GM12878 (cell line): ENCODE measurements at regions not wholly inside any gene's neighbourhood (a gene's known extent, or its start where the extent isn't known, plus 50 kb on each side); places are given as distances from the start of the nearest gene placed in this dataset.

Source experiments
- ATAC-seq: fragments of 200-7000 bp; cut with Tn5 transposase; 3 replicates; pipeline ENCODE4 v1.9.1; 2020; ENCODE audit warnings: mild to moderate bottlenecking, moderate library complexity
- BruUV-seq: library from RNA; stranded (reverse); fragments of 400-500 nt; replicated peaks from 2 replicates; lab custom pipeline; 2021; lab: Mats Ljungman, UMichigan
- CTCF ChIA-PET: fragments of 300-600 bp; sonication (Branson Sonifier 250); formaldehyde crosslinking; extraction: SDS; loops from one replicate; lab custom pipeline; 2021; ENCODE audit warnings: inconsistent platforms; lab: Yijun Ruan, JAX
- POLR2A ChIA-PET: fragments of 350-600 bp; formaldehyde crosslinking; extraction: SDS; loops from one replicate; lab custom pipeline; 2021; ENCODE audit warnings: inconsistent platforms; lab: Charles Lee
- RAD21 ChIA-PET: fragments of 300-600 bp; sonication (Branson Sonifier 250); formaldehyde crosslinking; loops from one replicate; lab custom pipeline; 2023; ENCODE audit warnings: antibody characterized with exemption; ENCODE audit not compliant: unreplicated experiment; lab: Charles Lee
- SMC1A ChIA-PET: fragments of 300-600 bp; sonication (Branson Sonifier 250); formaldehyde crosslinking; loops from one replicate; lab custom pipeline; 2023; ENCODE audit not compliant: unreplicated experiment, uncharacterized antibody; lab: Charles Lee
- DNase-seq: peaks from one replicate; pipeline ENCODE4 v3.0.0-alpha.2; 2011; ENCODE audit warnings: low read depth, low spot score
- FAIRE-seq: peaks from 3 replicates; lab custom pipeline; 2011; peaks lifted over from hg19 to GRCh38; lab: Jason Lieb, UNC
- H2AFZ ChIP-seq: 2 replicates; pipeline ENCODE4 v1.6.0; 2011; ENCODE audit warnings: low read depth, low read length, control low read depth; ENCODE audit not compliant: control insufficient read depth
- H3K27ac ChIP-seq: 2 replicates; pipeline ENCODE4 v1.5.1; 2011; ENCODE audit warnings: control low read depth; ENCODE audit not compliant: control insufficient read depth, insufficient read depth
- H3K27me3 ChIP-seq, 2 experiments: replicated peaks in 1 of 2; 2 replicates each; pipeline versions ENCODE4 v1.6.0 to v1.6.1; 2011; ENCODE audit warnings: low read length in 1 of 2; ENCODE audit not compliant: control insufficient read depth in 2 of 2, insufficient read depth in 2 of 2
- H3K36me3 ChIP-seq, 2 experiments: 2 replicates each; pipeline ENCODE4 v1.5.1; 2011; ENCODE audit warnings: low read length in 1 of 2; ENCODE audit not compliant: control insufficient read depth in 2 of 2, insufficient read depth in 2 of 2
- H3K4me1 ChIP-seq: 2 replicates; pipeline ENCODE4 v1.6.1; 2011; ENCODE audit warnings: mild to moderate bottlenecking, low read length, moderate library complexity, mixed read lengths; ENCODE audit not compliant: control insufficient read depth, insufficient read depth
- H3K4me2 ChIP-seq: 2 replicates; pipeline ENCODE4 v1.6.0; 2011; ENCODE audit warnings: control low read depth; ENCODE audit not compliant: control insufficient read depth, insufficient read depth
- H3K4me3 ChIP-seq: fragments of 200-600 bp; sonication (generic); 2 replicates; pipeline ENCODE4 v1.5.1; 2016
- H3K79me2 ChIP-seq: 2 replicates; pipeline ENCODE4 v1.6.0; 2011; ENCODE audit warnings: low read length; ENCODE audit not compliant: control insufficient read depth, insufficient read depth
- H3K9ac ChIP-seq: 2 replicates; pipeline ENCODE4 v1.8.0; 2011; ENCODE audit warnings: low read length, control low read depth, mixed read lengths; ENCODE audit not compliant: control insufficient read depth, insufficient read depth
- H3K9me3 ChIP-seq: replicated peaks from 3 replicates; pipeline ENCODE4 v1.5.1; 2011; ENCODE audit warnings: mild to moderate bottlenecking, low read length; ENCODE audit not compliant: control insufficient read depth, insufficient read depth
- H4K20me1 ChIP-seq: 2 replicates; pipeline ENCODE4 v1.6.0; 2011; ENCODE audit not compliant: control insufficient read depth, insufficient read depth
- ASH2L ChIP-seq: fragments of 300-600, 200-600 bp; sonication (generic); IDR thresholded peaks from 2 replicates; pipeline ENCODE4 v1.6.1; 2017; ENCODE audit warnings: low read depth, mild to moderate bottlenecking, borderline replicate concordance
- CBX5 ChIP-seq: sonication (generic); IDR thresholded peaks from 2 replicates; pipeline ENCODE4 v1.6.1; 2016; ENCODE audit warnings: low read depth, moderate library complexity, mild to moderate bottlenecking, inconsistent platforms
- CHD1 ChIP-seq: IDR thresholded peaks from 2 replicates; pipeline ENCODE4 v1.6.1; 2012; ENCODE audit warnings: low read depth, low read length, improper control_type of control experiment
- EGR1 ChIP-seq, 2 experiments: IDR thresholded peaks; 1 replicate in 1 of 2; 2 replicates in 1 of 2; pipeline ENCODE4 v1.6.1; 2011 to 2012; ENCODE audit warnings: low read depth in 2 of 2, low read length in 2 of 2, borderline replicate concordance in 1 of 2, mild to moderate bottlenecking in 1 of 2, moderate library complexity in 1 of 2
- NR2C1 ChIP-seq: fragments of 450-650 bp; IDR thresholded peaks from 2 replicates; pipeline ENCODE4 v1.6.1; 2017; ENCODE audit warnings: antibody characterized with exemption, mild to moderate bottlenecking, moderate library complexity
- PML ChIP-seq: IDR thresholded peaks from 2 replicates; pipeline ENCODE4 v1.6.1; 2012; ENCODE audit warnings: low read length, inconsistent platforms
- RBBP5 ChIP-seq: fragments of 200-600 bp; sonication (generic); conservative IDR thresholded peaks from 2 replicates; pipeline ENCODE4 v1.6.1; 2016
- SIX5 ChIP-seq: IDR thresholded peaks from 2 replicates; pipeline ENCODE4 v1.6.1; 2011; ENCODE audit warnings: mild to moderate bottlenecking, low read depth, low read length, moderate library complexity; ENCODE audit not compliant: severe bottlenecking
- SUPT20H ChIP-seq: IDR thresholded peaks from 2 replicates; pipeline ENCODE4 v1.6.1; 2011; ENCODE audit warnings: low read depth, mild to moderate bottlenecking, low read length, moderate library complexity, borderline replicate concordance; ENCODE audit not compliant: control insufficient read depth
- TCF12 ChIP-seq: IDR thresholded peaks from 2 replicates; pipeline ENCODE4 v1.6.1; 2011; ENCODE audit warnings: low read depth, mild to moderate bottlenecking, low read length
- WGBS: methylation state at CpG from one replicate; pipeline ENCODE4 v1.1.6; 2016; ENCODE audit warnings: low lambda C conversion rate; ENCODE audit not compliant: insufficient replicate concordance, insufficient coverage; ENCODE audit errors: missing lambda C conversion rate; 5-methylcytosine and 5-hydroxymethylcytosine counted together
- in situ Hi-C: fragments of 300-500 bp; cut with MboI; formaldehyde crosslinking; loops from 9 replicates; pipeline ENCODE4 v1.14.3; 2018; ENCODE audit warnings: mixed read lengths
- intact Hi-C: fragments of 100-400 bp; cut with micrococcal nuclease; formaldehyde crosslinking; loops from one replicate; pipeline ENCODE4 v1.14.2; 2022; ENCODE audit not compliant: unreplicated experiment
- TF ChIP-seq, protein P1 (sequence below), 3 experiments: IDR thresholded peaks in 2 of 3; conservative IDR thresholded peaks in 1 of 3; 2 replicates each; pipeline ENCODE4 v1.5.1; 2011; ENCODE audit warnings: low read depth in 3 of 3, low read length in 3 of 3, mild to moderate bottlenecking in 3 of 3, control low read depth in 2 of 3, moderate library complexity in 2 of 3, inconsistent platforms in 1 of 3, mixed read lengths in 1 of 3; ENCODE audit not compliant: control insufficient read depth in 2 of 3, insufficient read depth in 1 of 3; ENCODE audit errors: extremely low read depth in 1 of 3

DNA sequence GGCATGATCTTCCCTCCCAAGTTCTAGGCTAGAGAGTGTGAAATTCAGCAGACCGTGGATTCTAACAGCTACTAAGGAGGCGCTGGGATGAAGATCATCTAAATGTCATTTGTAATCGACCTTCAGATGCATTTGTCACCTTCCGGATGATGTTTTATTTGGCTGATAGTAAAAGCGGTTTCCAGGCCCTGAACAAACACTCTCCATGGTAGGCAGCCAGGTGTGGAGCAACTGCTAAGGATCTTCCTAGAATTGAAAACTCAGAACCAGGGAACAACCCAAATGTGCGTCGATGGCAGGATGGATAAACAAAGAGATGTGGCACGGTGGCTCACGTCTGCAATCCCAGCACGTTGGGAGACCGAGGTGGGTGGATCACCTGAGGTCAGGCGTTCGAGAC, 107.2 kb upstream of the CACNA1A start:
- 33% methylated on average over 13 of the region's 13 CpGs for WGBS
- no peaks in the 10 kb centered on the region for H3K36me3 ChIP-seq
- H3K4me2 ChIP-seq, result no peak overlapping the region
- ATAC-seq, result no peak
- H3K79me2 ChIP-seq, result no peaks in the 10 kb centered on the region
- ChIA-PET POLR2A (no interaction called here), RAD21 (no interaction called here), SMC1A (interaction anchor here (1.0 kb wide), 1 partner anchor 108 kb away, joined by 3 read pairs; no protein-coding TSS in a partner anchor), CTCF (no interaction called here)
- no peak overlapping the region for H3K9ac ChIP-seq
- no peak overlapping the region for H3K27ac ChIP-seq
- no peaks in the 10 kb centered on the region for H3K27me3 ChIP-seq
- H3K4me1 ChIP-seq, result no peaks in the 10 kb centered on the region
- TF ChIP-seq, protein P1, sequence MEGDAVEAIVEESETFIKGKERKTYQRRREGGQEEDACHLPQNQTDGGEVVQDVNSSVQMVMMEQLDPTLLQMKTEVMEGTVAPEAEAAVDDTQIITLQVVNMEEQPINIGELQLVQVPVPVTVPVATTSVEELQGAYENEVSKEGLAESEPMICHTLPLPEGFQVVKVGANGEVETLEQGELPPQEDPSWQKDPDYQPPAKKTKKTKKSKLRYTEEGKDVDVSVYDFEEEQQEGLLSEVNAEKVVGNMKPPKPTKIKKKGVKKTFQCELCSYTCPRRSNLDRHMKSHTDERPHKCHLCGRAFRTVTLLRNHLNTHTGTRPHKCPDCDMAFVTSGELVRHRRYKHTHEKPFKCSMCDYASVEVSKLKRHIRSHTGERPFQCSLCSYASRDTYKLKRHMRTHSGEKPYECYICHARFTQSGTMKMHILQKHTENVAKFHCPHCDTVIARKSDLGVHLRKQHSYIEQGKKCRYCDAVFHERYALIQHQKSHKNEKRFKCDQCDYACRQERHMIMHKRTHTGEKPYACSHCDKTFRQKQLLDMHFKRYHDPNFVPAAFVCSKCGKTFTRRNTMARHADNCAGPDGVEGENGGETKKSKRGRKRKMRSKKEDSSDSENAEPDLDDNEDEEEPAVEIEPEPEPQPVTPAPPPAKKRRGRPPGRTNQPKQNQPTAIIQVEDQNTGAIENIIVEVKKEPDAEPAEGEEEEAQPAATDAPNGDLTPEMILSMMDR (IDR thresholded peaks at IDR 0.05 in 2 of 3, conservative IDR thresholded peaks at IDR 0.05 in 1 of 3; ENCODE audit: control insufficient read depth in 2 of 3, extremely low read depth in 1 of 3, insufficient read depth in 1 of 3, low read depth in 3 of 3, low read length in 3 of 3), result no peak
- no peak for TF ChIP-seq RBBP5
- no peak for TF ChIP-seq NR2C1
- TF ChIP-seq SIX5, result no peak
- no peak overlapping the region for H2AFZ ChIP-seq
- H3K9me3 ChIP-seq, result no peaks in the 10 kb centered on the region
- H3K4me3 ChIP-seq, result no peak overlapping the region
- FAIRE-seq, result no peak
- in situ Hi-C loops (no loop called here), intact Hi-C loops (no loop called here)
- DNase-seq, result no peak
- H4K20me1 ChIP-seq, result no peaks in the 10 kb centered on the region
- no TSS peak for BruUV-seq

DNA sequence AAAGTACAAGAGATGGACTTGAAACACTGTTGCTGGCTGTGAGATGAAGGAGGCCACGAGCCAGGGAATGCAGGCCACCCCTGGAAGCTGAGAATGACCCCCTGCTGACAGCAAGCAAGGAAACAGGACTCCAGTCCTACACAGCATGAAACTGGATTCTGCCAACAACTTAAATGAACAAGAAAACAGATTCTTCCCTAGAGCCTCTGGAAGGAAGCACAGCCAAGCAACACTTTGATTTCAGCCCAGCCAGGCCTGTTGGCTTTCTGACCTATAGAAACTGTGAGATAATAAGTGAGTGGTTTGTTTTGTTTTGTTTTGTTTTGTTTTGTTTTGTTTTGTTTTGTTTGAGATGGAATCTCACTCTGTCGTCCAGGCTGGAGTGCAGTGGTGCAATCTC, 105.3 kb upstream of the CACNA1A start:
- H2AFZ ChIP-seq, result no peak overlapping the region
- H3K4me2 ChIP-seq, result no peak overlapping the region
- H3K9ac ChIP-seq, result no peak overlapping the region
- H4K20me1 ChIP-seq, result no peaks in the 10 kb centered on the region
- TF ChIP-seq SUPT20H, result no peak
- TF ChIP-seq TCF12, result no peak
- no peak for TF ChIP-seq PML
- TF ChIP-seq ASH2L, result no peak
- no peak for TF ChIP-seq CHD1
- no peak for TF ChIP-seq EGR1 (IDR thresholded peaks at IDR 0.05; ENCODE audit: borderline replicate concordance in 1 of 2, low read depth in 2 of 2, low read length in 2 of 2)
- no peak for TF ChIP-seq CBX5
- ChIA-PET SMC1A (interaction anchor here (1.0 to 1.2 kb wide), 2 partner anchors 173 to 182 kb away, joined by 3 to 4 read pairs; no protein-coding TSS in a partner anchor), RAD21 (no interaction called here), POLR2A (no interaction called here), CTCF (no interaction called here)
- 3% methylated on average over 2 of the region's 2 CpGs for WGBS
- H3K79me2 ChIP-seq, result no peaks in the 10 kb centered on the region
- no peaks in the 10 kb centered on the region for H3K36me3 ChIP-seq
- BruUV-seq, result no TSS peak
- no peaks in the 10 kb centered on the region for H3K9me3 ChIP-seq
- H3K27ac ChIP-seq, result no peak overlapping the region
- in situ Hi-C loops, result no loop called here
- no peaks in the 10 kb centered on the region for H3K27me3 ChIP-seq
- H3K4me1 ChIP-seq, result no peaks in the 10 kb centered on the region
- no peak for DNase-seq
- intact Hi-C loops, result no loop called here
- no peak for FAIRE-seq
- ATAC-seq, result no peak
- H3K4me3 ChIP-seq, result no peak overlapping the region
